ENCODE measurements at regions not wholly inside any gene's neighbourhood (a gene's known extent, or its start where the extent isn't known, plus 50 kb on each side); places are given as distances from the start of the nearest gene placed in this dataset.

GRCh38 chr13:31587698-31588266 lies 151.5 kb upstream of the RXFP2 start:
- TF ChIP-seq TAF1 (conservative IDR thresholded peaks at IDR 0.05): no peak
- TF ChIP-seq CTCF (IDR thresholded peaks at IDR 0.05; ENCODE audit: low read depth, low read length, missing input control): no peak
- TF ChIP-seq FOXA2 (IDR thresholded peaks at IDR 0.05): no peak
- no peak for TF ChIP-seq ATF3 (IDR thresholded peaks at IDR 0.05)
- no peak for TF ChIP-seq FOXA1 (IDR thresholded peaks at IDR 0.05)
- 45% methylated on average over 3 of the region's 3 CpGs for WGBS
- Histone ChIP-seq H3K9ac (ENCODE audit: low read depth in 1 of 2, low read length in 2 of 2) (no peak overlapping the region), H3K36me3 (ENCODE audit: control insufficient read depth in 4 of 4, insufficient read depth in 3 of 4, low read depth in 1 of 4, low read length in 3 of 4) (no peaks in the 10 kb centered on the region), H3K27ac (ENCODE audit: low read depth in 1 of 2, low read length in 2 of 2) (no peak overlapping the region), H3K9me3 (ENCODE audit: control insufficient read depth in 4 of 4, low read length in 3 of 4) (peaks cover 0 to 2% (median 0%) of the 10 kb centered on the region in 4 donors), H3K4me3 (ENCODE audit: low read depth in 1 of 3, low read length in 3 of 3) (no peak overlapping the region), H3K27me3 (ENCODE audit: control insufficient read depth in 4 of 4, insufficient read depth in 4 of 4, low read length in 3 of 4) (peaks cover 0 to 7% (median 0%) of the 10 kb centered on the region in 4 donors), H3K4me1 (ENCODE audit: control insufficient read depth in 4 of 4, insufficient read depth in 4 of 4, low read length in 3 of 4) (no peaks in the 10 kb centered on the region)
- no peak for DNase-seq (ENCODE audit: low spot score)

- Histone ChIP-seq H3K4me3 (ENCODE audit: low read depth in 1 of 3, low read length in 3 of 3) (no peak overlapping the region), H3K4me1 (ENCODE audit: control insufficient read depth in 4 of 4, insufficient read depth in 4 of 4, low read length in 3 of 4) (no peaks in the 10 kb centered on the region), H3K27ac (ENCODE audit: low read depth in 1 of 2, low read length in 2 of 2) (no peak overlapping the region), H3K27me3 (ENCODE audit: control insufficient read depth in 4 of 4, insufficient read depth in 4 of 4, low read length in 3 of 4) (peaks cover 0 to 7% (median 0%) of the 10 kb centered on the region in 4 donors), H3K36me3 (ENCODE audit: control insufficient read depth in 4 of 4, insufficient read depth in 3 of 4, low read depth in 1 of 4, low read length in 3 of 4) (no peaks in the 10 kb centered on the region), H3K9me3 (ENCODE audit: control insufficient read depth in 4 of 4, low read length in 3 of 4) (peaks cover 0 to 2% (median 0%) of the 10 kb centered on the region in 4 donors), H3K9ac (ENCODE audit: low read depth in 1 of 2, low read length in 2 of 2) (no peak overlapping the region)
- WGBS: 47% methylated on average over 3 of the region's 3 CpGs
- DNase-seq (ENCODE audit: low spot score): no peak
- TF ChIP-seq RAD21 (IDR thresholded peaks at IDR 0.05) (no peak), GABPA (IDR thresholded peaks at IDR 0.05 in 1 of 2, conservative IDR thresholded peaks at IDR 0.05 in 1 of 2) (no peak), TAF1 (conservative IDR thresholded peaks at IDR 0.05) (no peak), FOXA1 (IDR thresholded peaks at IDR 0.05) (no peak), JUND (IDR thresholded peaks at IDR 0.05) (no peak), HNF4A (conservative IDR thresholded peaks at IDR 0.05) (no peak), CTCF (IDR thresholded peaks at IDR 0.05; ENCODE audit: low read depth, low read length, missing input control) (no peak), MAX (IDR thresholded peaks at IDR 0.05) (no peak), ATF3 (IDR thresholded peaks at IDR 0.05) (no peak), REST (IDR thresholded peaks at IDR 0.05) (no peak)
Observed at GRCh38 chr13:31588316-31588715, 151.0 kb upstream of the RXFP2 start.
